Endothelial cell of umbilical vein (primary cell): ENCODE measurements at regions not wholly inside any gene's neighbourhood (a gene's known extent, or its start where the extent isn't known, plus 50 kb on each side); places are given as distances from the start of the nearest gene placed in this dataset.

Experiments
- BruUV-seq: library from RNA; stranded (reverse); fragments of 400-500 nt; replicated peaks from 2 replicates; lab custom pipeline; 2021; lab: Mats Ljungman, UMichigan
- CTCF ChIA-PET: fragments of 300-600, 350-600 bp; sonication (Branson Sonifier 250); formaldehyde crosslinking; loops from one replicate; lab custom pipeline; 2021; ENCODE audit warnings: antibody characterized with exemption, inconsistent platforms; lab: Charles Lee
- POLR2A ChIA-PET: fragments of 300-600, 350-600 bp; sonication (Branson Sonifier 250); formaldehyde crosslinking; loops from one replicate; lab custom pipeline; 2021; ENCODE audit warnings: antibody characterized with exemption, inconsistent platforms; lab: Charles Lee
- DNase-seq: peaks from one replicate; pipeline ENCODE4 v3.0.0-alpha.2; 2011; ENCODE audit warnings: low read depth, low spot score
- FAIRE-seq: peaks from 2 replicates; lab custom pipeline; 2011; peaks lifted over from hg19 to GRCh38; lab: Jason Lieb, UNC
- H2AFZ ChIP-seq: 2 replicates; pipeline ENCODE4 v1.6.0; 2012; ENCODE audit warnings: low read depth, low read length, control low read depth, inconsistent platforms
- H3K27ac ChIP-seq: 2 replicates; pipeline ENCODE4 v1.5.1; 2011; ENCODE audit warnings: low read depth, mild to moderate bottlenecking, control low read depth, low read length, moderate library complexity; ENCODE audit not compliant: insufficient read depth
- H3K27me3 ChIP-seq, 2 experiments: 2 replicates each; pipeline versions ENCODE4 v1.6.0 to v1.6.1; 2011; ENCODE audit warnings: low read length in 2 of 2, mixed read lengths in 1 of 2; ENCODE audit not compliant: control insufficient read depth in 2 of 2, insufficient read depth in 2 of 2
- H3K36me3 ChIP-seq, 2 experiments: 2 replicates in 1 of 2; 3 replicates in 1 of 2; pipeline ENCODE4 v1.5.1; 2011; ENCODE audit warnings: low read length in 2 of 2, mild to moderate bottlenecking in 1 of 2, moderate library complexity in 1 of 2; ENCODE audit not compliant: control insufficient read depth in 2 of 2, insufficient read depth in 2 of 2; ENCODE audit errors: extremely low read depth in 1 of 2
- H3K4me1 ChIP-seq: 3 replicates; pipeline ENCODE4 v1.5.1; 2011; ENCODE audit warnings: mild to moderate bottlenecking, low read length; ENCODE audit not compliant: control insufficient read depth, insufficient read depth; ENCODE audit errors: extremely low read depth
- H3K4me2 ChIP-seq: 2 replicates; pipeline ENCODE4 v1.6.1; 2011; ENCODE audit warnings: low read length, control low read depth, mixed read lengths; ENCODE audit not compliant: insufficient read depth
- H3K4me3 ChIP-seq, 3 experiments: fragments of 200-600 bp in 1 of 3; sonication (generic), shearing (Covaris generic) in 1 of 3; replicated peaks in 1 of 3; 2 replicates each; pipeline ENCODE4 v1.5.1; 2011 to 2016; ENCODE audit warnings: control low read depth in 3 of 3, low read length in 3 of 3, mild to moderate bottlenecking in 2 of 3, inconsistent platforms in 1 of 3, low read depth in 1 of 3, moderate library complexity in 1 of 3; ENCODE audit not compliant: insufficient read depth in 1 of 3
- H3K79me2 ChIP-seq: 2 replicates; pipeline ENCODE4 v1.6.0; 2012; ENCODE audit warnings: low read length, inconsistent platforms; ENCODE audit not compliant: control insufficient read depth, insufficient read depth
- H3K9ac ChIP-seq: replicated peaks from 2 replicates; pipeline ENCODE3; 2011; ENCODE audit warnings: low read length, control low read depth; ENCODE audit not compliant: insufficient read depth; ENCODE audit errors: extremely low read depth
- H3K9me1 ChIP-seq: replicated peaks from 3 replicates; pipeline ENCODE4 v1.6.0; 2011; ENCODE audit warnings: mild to moderate bottlenecking, low read length; ENCODE audit not compliant: control insufficient read depth, insufficient read depth; ENCODE audit errors: extremely low read depth
- H3K9me3 ChIP-seq: replicated peaks from 2 replicates; pipeline ENCODE4 v1.5.1; 2012; ENCODE audit warnings: low read length, inconsistent platforms; ENCODE audit not compliant: control insufficient read depth, insufficient read depth
- H4K20me1 ChIP-seq: replicated peaks from 2 replicates; pipeline ENCODE3; 2011; ENCODE audit warnings: mild to moderate bottlenecking, low read length; ENCODE audit not compliant: control insufficient read depth, insufficient read depth; ENCODE audit errors: extremely low read depth
- EZH2 ChIP-seq: IDR thresholded peaks from 2 replicates; pipeline ENCODE4 v1.6.1; 2012; ENCODE audit warnings: borderline replicate concordance, low read depth, mild to moderate bottlenecking, moderate library complexity, low read length, inconsistent platforms; ENCODE audit not compliant: severe bottlenecking
- FOS ChIP-seq: IDR thresholded peaks from 2 replicates; pipeline ENCODE4 v1.6.1; 2011; ENCODE audit warnings: mild to moderate bottlenecking, low read length, moderate library complexity, borderline replicate concordance; ENCODE audit not compliant: insufficient read depth
- JUN ChIP-seq: IDR thresholded peaks from 2 replicates; pipeline ENCODE4 v1.6.1; 2011; ENCODE audit warnings: borderline replicate concordance, low read depth; ENCODE audit not compliant: insufficient read length, insufficient read depth
- MYC ChIP-seq: IDR thresholded peaks from one replicate; pipeline ENCODE4 v1.6.1; 2011; ENCODE audit warnings: mild to moderate bottlenecking, low read depth, low read length
- POLR2A ChIP-seq: IDR thresholded peaks from 2 replicates; pipeline ENCODE4 v1.6.1; 2012; ENCODE audit warnings: low read depth, mild to moderate bottlenecking, control low read depth, low read length
- POLR2AphosphoS5 ChIP-seq: IDR thresholded peaks from 2 replicates; pipeline ENCODE4 v1.6.1; 2012; ENCODE audit warnings: low read depth, mild to moderate bottlenecking, control low read depth, low read length, moderate library complexity; ENCODE audit not compliant: insufficient read depth
- dilution Hi-C: fragments of 300-500 bp; cut with MboI; formaldehyde crosslinking; loops from one replicate; pipeline ENCODE4 v1.15.0; 2019; ENCODE audit warnings: low sequenced_read_pairs; ENCODE audit not compliant: extremely low pct_ligation_motif_present
- intact Hi-C: fragments of 100-400 bp; cut with micrococcal nuclease; formaldehyde crosslinking; loops from one replicate; pipeline ENCODE4 v1.10.0; 2022
- TF ChIP-seq, protein P1 (sequence below): IDR thresholded peaks from 2 replicates; pipeline ENCODE4 v1.6.1; 2011; ENCODE audit not compliant: insufficient read depth, insufficient read length
- TF ChIP-seq, protein P2 (sequence below), 2 donors: IDR thresholded peaks; 1 replicate in 1 of 2; 2 replicates in 1 of 2; pipeline ENCODE4 v1.5.1; 2011; ENCODE audit warnings: low read length in 2 of 2, mild to moderate bottlenecking in 2 of 2, moderate library complexity in 2 of 2, control low read depth in 1 of 2, inconsistent platforms in 1 of 2, low read depth in 1 of 2; ENCODE audit not compliant: insufficient read depth in 1 of 2; ENCODE audit errors: extremely low read depth in 1 of 2

DNA sequence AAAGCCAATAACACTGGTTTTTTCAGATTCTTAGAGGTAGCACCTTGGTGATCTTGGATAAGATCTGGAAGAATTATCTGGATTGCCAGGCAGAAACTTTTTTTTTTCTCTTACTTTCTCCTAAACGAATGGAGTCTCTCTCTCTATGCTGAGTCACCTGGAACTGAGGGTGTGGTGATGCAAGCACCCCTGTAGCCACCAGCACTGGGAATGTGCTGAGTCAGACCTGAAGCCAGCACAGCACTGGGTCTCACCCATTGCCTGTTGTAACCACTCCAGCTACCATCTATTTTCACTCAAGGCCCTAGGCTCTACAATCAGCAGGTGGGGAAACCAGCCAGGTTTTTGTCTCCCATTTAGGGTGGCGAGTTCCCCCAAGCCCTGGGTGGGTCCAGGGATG is 923.8 kb downstream of the RAPGEF2 start:
- TF ChIP-seq FOS (no peak), JUN (no peak), MYC (no peak), POLR2AphosphoS5 (no peak), POLR2A (no peak), EZH2 (no peak)
- TF ChIP-seq, protein P1, sequence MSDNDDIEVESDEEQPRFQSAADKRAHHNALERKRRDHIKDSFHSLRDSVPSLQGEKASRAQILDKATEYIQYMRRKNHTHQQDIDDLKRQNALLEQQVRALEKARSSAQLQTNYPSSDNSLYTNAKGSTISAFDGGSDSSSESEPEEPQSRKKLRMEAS: no peak
- TF ChIP-seq, protein P2, sequence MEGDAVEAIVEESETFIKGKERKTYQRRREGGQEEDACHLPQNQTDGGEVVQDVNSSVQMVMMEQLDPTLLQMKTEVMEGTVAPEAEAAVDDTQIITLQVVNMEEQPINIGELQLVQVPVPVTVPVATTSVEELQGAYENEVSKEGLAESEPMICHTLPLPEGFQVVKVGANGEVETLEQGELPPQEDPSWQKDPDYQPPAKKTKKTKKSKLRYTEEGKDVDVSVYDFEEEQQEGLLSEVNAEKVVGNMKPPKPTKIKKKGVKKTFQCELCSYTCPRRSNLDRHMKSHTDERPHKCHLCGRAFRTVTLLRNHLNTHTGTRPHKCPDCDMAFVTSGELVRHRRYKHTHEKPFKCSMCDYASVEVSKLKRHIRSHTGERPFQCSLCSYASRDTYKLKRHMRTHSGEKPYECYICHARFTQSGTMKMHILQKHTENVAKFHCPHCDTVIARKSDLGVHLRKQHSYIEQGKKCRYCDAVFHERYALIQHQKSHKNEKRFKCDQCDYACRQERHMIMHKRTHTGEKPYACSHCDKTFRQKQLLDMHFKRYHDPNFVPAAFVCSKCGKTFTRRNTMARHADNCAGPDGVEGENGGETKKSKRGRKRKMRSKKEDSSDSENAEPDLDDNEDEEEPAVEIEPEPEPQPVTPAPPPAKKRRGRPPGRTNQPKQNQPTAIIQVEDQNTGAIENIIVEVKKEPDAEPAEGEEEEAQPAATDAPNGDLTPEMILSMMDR (IDR thresholded peaks at IDR 0.05; ENCODE audit: extremely low read depth in 1 of 2, insufficient read depth in 1 of 2, low read depth in 1 of 2, low read length in 2 of 2): no peak
- Histone ChIP-seq H3K4me3 (no peak overlapping the region), H3K9me1 (no peaks in the 10 kb centered on the region), H3K9ac (no peak overlapping the region), H2AFZ (no peak overlapping the region), H3K9me3 (peaks cover 4% of the 10 kb centered on the region), H3K27ac (no peak overlapping the region), H3K4me2 (no peak overlapping the region), H3K79me2 (no peaks in the 10 kb centered on the region), H3K36me3 (no peaks in the 10 kb centered on the region), H4K20me1 (no peaks in the 10 kb centered on the region), H3K27me3 (no peaks in the 10 kb centered on the region), H3K4me1 (no peaks in the 10 kb centered on the region)
- POLR2A ChIA-PET: no interaction called here
- FAIRE-seq: no peak
- intact Hi-C loops (no loop called here), dilution Hi-C loops (no loop called here)
- CTCF ChIA-PET: no interaction called here
- BruUV-seq: no TSS peak
- no peak for DNase-seq
